ENCODE measurements at regions not wholly inside any gene's neighbourhood (a gene's known extent, or its start where the extent isn't known, plus 50 kb on each side); places are given as distances from the start of the nearest gene placed in this dataset.

- intact Hi-C loops (cut with DNase I): no loop called here
- Histone ChIP-seq H3K27me3 (no peaks in the 10 kb centered on the region), H3K27ac (no peak overlapping the region), H3K9me3 (no peaks in the 10 kb centered on the region), H3K36me3 (no peaks in the 10 kb centered on the region), H3K4me1 (no peaks in the 10 kb centered on the region), H3K4me3 (no peak overlapping the region)
- TF ChIP-seq POLR2A (IDR thresholded peaks at IDR 0.05) (no peak), POLR2AphosphoS5 (IDR thresholded peaks at IDR 0.05; ENCODE audit: insufficient read depth in 1 of 2, low read depth in 1 of 2) (no peak)
- TF ChIP-seq, protein P1, sequence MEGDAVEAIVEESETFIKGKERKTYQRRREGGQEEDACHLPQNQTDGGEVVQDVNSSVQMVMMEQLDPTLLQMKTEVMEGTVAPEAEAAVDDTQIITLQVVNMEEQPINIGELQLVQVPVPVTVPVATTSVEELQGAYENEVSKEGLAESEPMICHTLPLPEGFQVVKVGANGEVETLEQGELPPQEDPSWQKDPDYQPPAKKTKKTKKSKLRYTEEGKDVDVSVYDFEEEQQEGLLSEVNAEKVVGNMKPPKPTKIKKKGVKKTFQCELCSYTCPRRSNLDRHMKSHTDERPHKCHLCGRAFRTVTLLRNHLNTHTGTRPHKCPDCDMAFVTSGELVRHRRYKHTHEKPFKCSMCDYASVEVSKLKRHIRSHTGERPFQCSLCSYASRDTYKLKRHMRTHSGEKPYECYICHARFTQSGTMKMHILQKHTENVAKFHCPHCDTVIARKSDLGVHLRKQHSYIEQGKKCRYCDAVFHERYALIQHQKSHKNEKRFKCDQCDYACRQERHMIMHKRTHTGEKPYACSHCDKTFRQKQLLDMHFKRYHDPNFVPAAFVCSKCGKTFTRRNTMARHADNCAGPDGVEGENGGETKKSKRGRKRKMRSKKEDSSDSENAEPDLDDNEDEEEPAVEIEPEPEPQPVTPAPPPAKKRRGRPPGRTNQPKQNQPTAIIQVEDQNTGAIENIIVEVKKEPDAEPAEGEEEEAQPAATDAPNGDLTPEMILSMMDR (IDR thresholded peaks at IDR 0.05): no peak
- no peak for DNase-seq (ENCODE audit: extremely low spot score in 2 of 2)
These were observed 342.3 kb downstream of the FOXG1 start for GRCh38 chr14:29108908-29109307.

DNA sequence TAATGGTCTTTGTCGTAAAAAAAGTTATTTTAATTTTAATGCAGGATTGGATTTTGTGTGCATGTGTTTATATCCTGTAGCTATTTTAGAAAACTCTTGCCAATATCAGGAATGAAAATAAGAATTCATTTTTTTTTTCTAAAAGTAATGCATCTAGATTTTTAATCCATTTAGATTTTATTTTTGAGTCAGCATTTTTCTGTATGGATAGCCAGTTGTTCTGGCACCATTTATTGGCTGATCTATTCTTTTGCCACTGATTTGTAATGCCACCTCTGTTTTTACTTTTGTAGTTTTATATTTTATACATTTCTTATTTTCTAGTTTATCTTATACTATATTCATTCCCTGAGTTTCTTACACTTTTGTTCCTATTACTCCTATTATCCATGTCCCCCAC, 343.0 kb downstream of the FOXG1 start:
- no peak for DNase-seq (ENCODE audit: extremely low spot score in 2 of 2)
- TF ChIP-seq, protein P1 (IDR thresholded peaks at IDR 0.05): no peak
- TF ChIP-seq POLR2AphosphoS5 (IDR thresholded peaks at IDR 0.05; ENCODE audit: insufficient read depth in 1 of 2, low read depth in 1 of 2) (no peak), POLR2A (IDR thresholded peaks at IDR 0.05) (no peak)
- intact Hi-C loops (cut with DNase I): no loop called here

DNA sequence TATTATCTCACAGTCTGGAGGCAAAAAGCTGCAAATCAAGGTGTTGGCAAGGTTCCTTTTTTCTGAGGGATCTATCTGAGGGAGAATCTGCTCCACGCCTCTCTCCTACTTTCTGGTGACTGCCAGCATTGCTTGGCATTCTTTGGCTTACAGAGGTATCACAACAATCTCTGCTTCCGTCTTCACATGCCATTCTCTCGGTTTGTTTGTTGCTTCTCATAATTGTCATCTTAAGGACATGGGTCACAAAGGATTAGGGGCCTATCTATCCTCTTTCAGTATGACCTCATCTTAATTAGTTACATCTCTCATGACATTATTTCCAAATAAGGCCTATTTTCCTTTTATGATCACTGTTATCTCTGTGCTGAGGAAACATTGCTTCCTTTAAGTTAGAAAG, 345.0 kb downstream of the FOXG1 start:
- no peaks in the 10 kb centered on the region for H3K36me3 ChIP-seq
- H3K4me1 ChIP-seq: no peaks in the 10 kb centered on the region
- intact Hi-C loops (cut with DNase I): no loop called here
- no peak overlapping the region for H3K4me3 ChIP-seq
- no peak for TF ChIP-seq POLR2AphosphoS5 (IDR thresholded peaks at IDR 0.05; ENCODE audit: insufficient read depth in 1 of 2, low read depth in 1 of 2)
- H3K27me3 ChIP-seq: no peaks in the 10 kb centered on the region
- H3K9me3 ChIP-seq: no peaks in the 10 kb centered on the region
- no peak overlapping the region for H3K27ac ChIP-seq
- no peak for DNase-seq (ENCODE audit: extremely low spot score in 2 of 2)

More for the DNA sequence above, 343.0 kb downstream of the FOXG1 start:
- H3K4me3 ChIP-seq: no peak overlapping the region
- H3K36me3 ChIP-seq: no peaks in the 10 kb centered on the region
- no peaks in the 10 kb centered on the region for H3K9me3 ChIP-seq
- no peaks in the 10 kb centered on the region for H3K27me3 ChIP-seq
- no peak overlapping the region for H3K27ac ChIP-seq
- H3K4me1 ChIP-seq: no peaks in the 10 kb centered on the region

GRCh38 chr14:29123017-29123416, 356.4 kb downstream of the FOXG1 start:
- TF ChIP-seq POLR2A (IDR thresholded peaks at IDR 0.05) (no peak), POLR2AphosphoS5 (IDR thresholded peaks at IDR 0.05; ENCODE audit: insufficient read depth in 1 of 2, low read depth in 1 of 2) (no peak)
- TF ChIP-seq, protein P1 (IDR thresholded peaks at IDR 0.05): no peak
- Histone ChIP-seq H3K4me1 (no peaks in the 10 kb centered on the region), H3K4me3 (no peak overlapping the region), H3K9me3 (no peaks in the 10 kb centered on the region), H3K27me3 (no peaks in the 10 kb centered on the region), H3K27ac (no peak overlapping the region), H3K36me3 (no peaks in the 10 kb centered on the region)
- intact Hi-C loops (cut with DNase I): no loop called here
- DNase-seq (ENCODE audit: extremely low spot score in 2 of 2): no peak

DNA sequence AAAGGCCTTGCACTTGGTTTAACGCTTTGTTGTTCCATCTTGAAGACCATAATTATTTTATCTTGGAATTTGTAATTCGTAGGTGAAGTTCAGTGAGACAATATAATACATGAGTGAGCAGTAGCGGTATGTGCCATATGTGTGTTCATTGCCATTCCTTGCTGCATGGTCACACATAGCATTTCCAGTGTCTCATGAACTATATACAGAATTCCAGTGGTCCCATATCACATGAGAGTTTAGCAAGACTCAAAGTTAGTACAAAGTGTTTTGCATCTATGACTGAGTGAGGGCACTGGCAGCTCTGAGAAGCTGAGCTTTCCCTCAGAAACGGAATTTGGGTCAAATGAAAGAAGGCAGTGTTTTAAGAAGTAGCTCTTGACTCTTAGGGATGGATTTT, 359.8 kb downstream of the FOXG1 start:
- DNase-seq (ENCODE audit: extremely low spot score in 2 of 2): no peak
- TF ChIP-seq, protein P1 (IDR thresholded peaks at IDR 0.05): no peak
- TF ChIP-seq POLR2A (IDR thresholded peaks at IDR 0.05) (no peak), POLR2AphosphoS5 (IDR thresholded peaks at IDR 0.05; ENCODE audit: insufficient read depth in 1 of 2, low read depth in 1 of 2) (no peak)
- Histone ChIP-seq H3K36me3 (no peaks in the 10 kb centered on the region), H3K9me3 (no peaks in the 10 kb centered on the region), H3K4me1 (no peaks in the 10 kb centered on the region), H3K4me3 (no peak overlapping the region), H3K27me3 (no peaks in the 10 kb centered on the region), H3K27ac (no peak overlapping the region)
- intact Hi-C loops (cut with DNase I): no loop called here

GRCh38 chr14:29126865-29127264, 360.3 kb downstream of the FOXG1 start:
- H3K36me3 ChIP-seq: no peaks in the 10 kb centered on the region
- H3K27me3 ChIP-seq: no peaks in the 10 kb centered on the region
- no peak overlapping the region for H3K4me3 ChIP-seq
- no peak for TF ChIP-seq POLR2AphosphoS5 (IDR thresholded peaks at IDR 0.05; ENCODE audit: insufficient read depth in 1 of 2, low read depth in 1 of 2)
- no peak for TF ChIP-seq POLR2A (IDR thresholded peaks at IDR 0.05)
- TF ChIP-seq, protein P1 (IDR thresholded peaks at IDR 0.05): no peak
- no peaks in the 10 kb centered on the region for H3K4me1 ChIP-seq
- intact Hi-C loops (cut with DNase I): no loop called here
- H3K9me3 ChIP-seq: no peaks in the 10 kb centered on the region
- no peak for DNase-seq (ENCODE audit: extremely low spot score in 2 of 2)
- no peak overlapping the region for H3K27ac ChIP-seq
